Thoracic aorta (tissue), 2 donors: ENCODE measurements at regions not wholly inside any gene's neighbourhood (a gene's known extent, or its start where the extent isn't known, plus 50 kb on each side); places are given as distances from the start of the nearest gene placed in this dataset.

Source experiments
- ATAC-seq: fragments of 150-250 bp; one replicate; pipeline ENCODE4 v1.8.0; 2017; ENCODE audit warnings: low read depth; ENCODE audit not compliant: insufficient number of reproducible peaks, low FRiP score
- DNase-seq: peaks from one replicate; pipeline ENCODE4 v3.0.0-alpha.2; 2020; ENCODE audit warnings: low spot score
- H3K27ac ChIP-seq, 2 donors: fragments of 200-600 bp; sonication (generic); 1 replicate in 1 of 2; 2 replicates in 1 of 2; pipeline ENCODE4 v1.5.1; 2016; ENCODE audit warnings: mild to moderate bottlenecking in 2 of 2, moderate library complexity in 2 of 2
- H3K27me3 ChIP-seq: fragments of 200-600 bp; sonication (generic); replicated peaks from 2 replicates; pipeline ENCODE4 v1.6.0; 2016; ENCODE audit warnings: mild to moderate bottlenecking; ENCODE audit not compliant: insufficient read depth
- H3K36me3 ChIP-seq: fragments of 200-600 bp; sonication (generic); one replicate; pipeline ENCODE4 v1.5.1; 2016
- H3K4me1 ChIP-seq, 2 donors: fragments of 200-600 bp; sonication (generic); 1 replicate in 1 of 2; 2 replicates in 1 of 2; pipeline versions ENCODE4 v1.5.1 to v1.6.0; 2016; ENCODE audit warnings: low read depth in 2 of 2, mild to moderate bottlenecking in 1 of 2; ENCODE audit not compliant: control insufficient read depth in 1 of 2
- H3K4me3 ChIP-seq: fragments of 200-600 bp; sonication (generic); 2 replicates; pipeline ENCODE4 v1.5.1; 2016; ENCODE audit warnings: mild to moderate bottlenecking
- H3K9me3 ChIP-seq: fragments of 200-600 bp; sonication (generic); 2 replicates; pipeline ENCODE4 v1.5.1; 2016
- TF ChIP-seq, protein P1 (sequence below): fragments of 200-600 bp; sonication (generic); IDR thresholded peaks from one replicate; pipeline ENCODE4 v1.5.1; 2019; ENCODE audit warnings: antibody characterized with exemption

- no peaks in the 10 kb centered on the region for H3K4me1 ChIP-seq
- ATAC-seq (no peak), DNase-seq (no peak)
- no peaks in the 10 kb centered on the region for H3K27me3 ChIP-seq
- H3K9me3 ChIP-seq, result no peaks in the 10 kb centered on the region
- TF ChIP-seq, protein P1, sequence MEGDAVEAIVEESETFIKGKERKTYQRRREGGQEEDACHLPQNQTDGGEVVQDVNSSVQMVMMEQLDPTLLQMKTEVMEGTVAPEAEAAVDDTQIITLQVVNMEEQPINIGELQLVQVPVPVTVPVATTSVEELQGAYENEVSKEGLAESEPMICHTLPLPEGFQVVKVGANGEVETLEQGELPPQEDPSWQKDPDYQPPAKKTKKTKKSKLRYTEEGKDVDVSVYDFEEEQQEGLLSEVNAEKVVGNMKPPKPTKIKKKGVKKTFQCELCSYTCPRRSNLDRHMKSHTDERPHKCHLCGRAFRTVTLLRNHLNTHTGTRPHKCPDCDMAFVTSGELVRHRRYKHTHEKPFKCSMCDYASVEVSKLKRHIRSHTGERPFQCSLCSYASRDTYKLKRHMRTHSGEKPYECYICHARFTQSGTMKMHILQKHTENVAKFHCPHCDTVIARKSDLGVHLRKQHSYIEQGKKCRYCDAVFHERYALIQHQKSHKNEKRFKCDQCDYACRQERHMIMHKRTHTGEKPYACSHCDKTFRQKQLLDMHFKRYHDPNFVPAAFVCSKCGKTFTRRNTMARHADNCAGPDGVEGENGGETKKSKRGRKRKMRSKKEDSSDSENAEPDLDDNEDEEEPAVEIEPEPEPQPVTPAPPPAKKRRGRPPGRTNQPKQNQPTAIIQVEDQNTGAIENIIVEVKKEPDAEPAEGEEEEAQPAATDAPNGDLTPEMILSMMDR, result no peak
- no peak overlapping the region for H3K4me3 ChIP-seq
- no peak overlapping the region for H3K27ac ChIP-seq
- no peaks in the 10 kb centered on the region for H3K36me3 ChIP-seq
These were observed 603.0 kb downstream of the NR2F1-AS1 start for GRCh38 chr5:92977846-92978540.

GRCh38 chr5:92976156-92976555 lies 604.9 kb downstream of the NR2F1-AS1 start:
- DNase-seq, result no peak
- no peaks in the 10 kb centered on the region for H3K9me3 ChIP-seq
- H3K36me3 ChIP-seq, result no peaks in the 10 kb centered on the region
- H3K27ac ChIP-seq, result no peak overlapping the region
- no peak overlapping the region for H3K4me3 ChIP-seq
- TF ChIP-seq, protein P1, result no peak
- ATAC-seq, result no peak
- no peaks in the 10 kb centered on the region for H3K27me3 ChIP-seq
- H3K4me1 ChIP-seq, result no peaks in the 10 kb centered on the region

DNA sequence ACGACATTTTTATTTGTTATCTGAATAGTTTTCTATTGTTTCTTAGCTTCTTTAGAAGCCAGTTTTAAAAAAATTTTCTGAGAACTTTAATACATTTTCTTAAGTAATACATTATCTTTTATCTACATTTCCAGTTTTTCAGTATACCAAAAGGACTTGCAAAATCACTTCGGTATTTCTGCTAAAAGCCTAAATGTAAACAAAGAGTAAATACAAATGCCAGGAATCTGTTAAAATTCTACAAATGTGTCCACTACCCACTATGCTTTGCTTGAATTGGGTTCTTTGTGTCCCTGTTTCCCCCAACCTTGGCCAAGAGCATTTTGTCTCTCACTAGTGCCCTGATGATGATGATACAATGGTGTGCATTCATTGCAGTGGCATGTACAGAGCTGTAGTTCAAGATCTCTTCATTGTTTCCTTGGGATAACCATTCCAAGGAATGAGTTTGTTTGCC lies 611.2 kb downstream of the NR2F1-AS1 start:
- TF ChIP-seq, protein P1, result no peak
- ATAC-seq (no peak), DNase-seq (no peak)
- no peaks in the 10 kb centered on the region for H3K4me1 ChIP-seq
- H3K4me3 ChIP-seq, result no peak overlapping the region
- H3K36me3 ChIP-seq, result no peaks in the 10 kb centered on the region
- H3K27me3 ChIP-seq, result no peaks in the 10 kb centered on the region
- no peak overlapping the region for H3K27ac ChIP-seq
- H3K9me3 ChIP-seq, result no peaks in the 10 kb centered on the region

DNA sequence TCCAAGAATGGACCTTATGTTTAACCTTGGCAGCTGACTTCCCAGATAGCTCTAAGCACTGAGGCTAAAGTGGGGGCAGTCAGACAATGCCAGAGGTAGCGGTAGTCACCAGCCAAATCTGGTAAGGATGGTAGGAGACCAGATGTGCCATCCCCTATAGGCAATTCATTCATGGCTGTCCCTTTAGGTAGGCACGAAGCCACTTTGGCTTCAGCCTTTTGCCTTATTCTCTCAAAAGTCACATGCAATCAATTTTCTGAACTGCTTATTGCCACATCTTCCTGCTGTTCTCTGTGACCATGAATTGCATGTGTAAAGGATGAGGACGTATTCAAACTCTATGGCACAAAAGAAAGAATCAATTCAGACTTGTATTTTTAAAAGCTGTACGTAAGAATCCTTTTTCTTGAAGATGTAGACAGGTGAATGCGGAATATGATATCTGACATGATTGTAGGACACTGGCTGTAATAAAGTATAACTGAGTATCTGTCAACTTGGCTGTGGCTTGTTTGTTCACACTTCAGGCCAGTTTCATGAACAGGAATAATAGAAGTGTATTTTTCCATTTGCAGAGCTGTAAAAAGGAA lies 611.7 kb downstream of the NR2F1-AS1 start:
- H3K9me3 ChIP-seq, result no peaks in the 10 kb centered on the region
- H3K4me3 ChIP-seq, result no peak overlapping the region
- H3K4me1 ChIP-seq, result no peaks in the 10 kb centered on the region
- no peaks in the 10 kb centered on the region for H3K36me3 ChIP-seq
- ATAC-seq (no peak), DNase-seq (no peak)
- TF ChIP-seq, protein P1, result no peak
- no peak overlapping the region for H3K27ac ChIP-seq
- H3K27me3 ChIP-seq, result no peaks in the 10 kb centered on the region

- H3K4me1 ChIP-seq, result no peaks in the 10 kb centered on the region
- ATAC-seq (no peak), DNase-seq (no peak)
- H3K27me3 ChIP-seq, result no peaks in the 10 kb centered on the region
- TF ChIP-seq, protein P1, result no peak
- H3K27ac ChIP-seq, result no peak overlapping the region
- H3K4me3 ChIP-seq, result no peak overlapping the region
- H3K9me3 ChIP-seq, result no peaks in the 10 kb centered on the region
- H3K36me3 ChIP-seq, result no peaks in the 10 kb centered on the region
These were observed 617.2 kb downstream of the NR2F1-AS1 start for GRCh38 chr5:92963800-92964199.
